SU-DHL-6 (cell line): ENCODE measurements at regions not wholly inside any gene's neighbourhood (a gene's known extent, or its start where the extent isn't known, plus 50 kb on each side); places are given as distances from the start of the nearest gene placed in this dataset.

Source experiments
- H2AFZ ChIP-seq: fragments of 200-600 bp; sonication (generic); 2 replicates; pipeline ENCODE4 v1.6.1; 2014; ENCODE audit warnings: low read depth, mild to moderate bottlenecking, moderate library complexity, mixed read lengths, antibody characterized with exemption, low read length; ENCODE audit not compliant: severe bottlenecking
- H3F3A ChIP-seq: fragments of 200-600 bp; shearing (Covaris generic); 2 replicates; pipeline ENCODE4 v1.6.0; 2016; ENCODE audit warnings: antibody characterized with exemption, mild to moderate bottlenecking; ENCODE audit not compliant: insufficient read depth
- H3K27ac ChIP-seq: fragments of 200-600 bp; sonication (generic); 2 replicates; pipeline ENCODE4 v1.5.1; 2016; ENCODE audit warnings: low read depth, mild to moderate bottlenecking, low read length, moderate library complexity, mixed read lengths
- H3K27me3 ChIP-seq: fragments of 200-600 bp; sonication (generic), shearing (Covaris generic); 2 replicates; pipeline ENCODE4 v1.6.0; 2014; ENCODE audit warnings: mild to moderate bottlenecking, low read length
- H3K36me3 ChIP-seq: fragments of 200-600 bp; sonication (generic); 2 replicates; pipeline ENCODE4 v1.6.1; 2014; ENCODE audit warnings: mild to moderate bottlenecking, low read length, mixed read lengths
- H3K4me2 ChIP-seq: fragments of 300-600, 200-600 bp; shearing (Covaris generic), sonication (generic); 2 replicates; pipeline ENCODE4 v1.6.0; 2014; ENCODE audit warnings: low read length, low read depth, mild to moderate bottlenecking; ENCODE audit not compliant: poor library complexity, severe bottlenecking
- H3K4me3 ChIP-seq: fragments of 200-600 bp; sonication (generic); 2 replicates; pipeline ENCODE4 v1.5.1; 2014; ENCODE audit warnings: antibody characterized with exemption, low read length, mild to moderate bottlenecking, mixed read lengths; ENCODE audit not compliant: insufficient read depth, poor library complexity, severe bottlenecking
- H3K79me2 ChIP-seq: fragments of 200-600 bp; sonication (generic); 2 replicates; pipeline ENCODE4 v1.6.1; 2014; ENCODE audit warnings: mild to moderate bottlenecking, low read length, moderate library complexity; ENCODE audit not compliant: insufficient read depth
- H3K9ac ChIP-seq: fragments of 200-600 bp; sonication (generic); 2 replicates; pipeline ENCODE4 v1.7.0; 2014; ENCODE audit warnings: mild to moderate bottlenecking, low read length
- H3K9me2 ChIP-seq: fragments of 200-600 bp; sonication (generic); replicated peaks from 2 replicates; pipeline ENCODE4 v1.6.1; 2014; ENCODE audit warnings: low read length; ENCODE audit not compliant: insufficient read depth
- H3K9me3 ChIP-seq: fragments of 200-600 bp; sonication (generic); 2 replicates; pipeline ENCODE4 v1.6.1; 2014; ENCODE audit warnings: low read length, mixed read lengths; ENCODE audit not compliant: insufficient read depth
- H4K20me1 ChIP-seq: fragments of 200-600 bp; sonication (generic); 2 replicates; pipeline ENCODE4 v1.6.1; 2014; ENCODE audit warnings: low read depth, mild to moderate bottlenecking, antibody characterized with exemption, low read length, moderate library complexity, mixed read lengths
- EZH2phosphoT487 ChIP-seq: fragments of 200-600 bp; sonication (generic), shearing (Covaris generic); conservative IDR thresholded peaks from 2 replicates; pipeline ENCODE4 v1.6.1; 2018; ENCODE audit warnings: mild to moderate bottlenecking, antibody characterized with exemption, low read length, moderate library complexity, mixed read lengths
- TF ChIP-seq, protein P1 (sequence below): fragments of 200-600 bp; sonication (generic); IDR thresholded peaks from one replicate; pipeline ENCODE4 v1.5.1; 2017; ENCODE audit warnings: antibody characterized with exemption, mild to moderate bottlenecking, low read length, moderate library complexity; ENCODE audit not compliant: insufficient read depth, poor library complexity, severe bottlenecking

DNA sequence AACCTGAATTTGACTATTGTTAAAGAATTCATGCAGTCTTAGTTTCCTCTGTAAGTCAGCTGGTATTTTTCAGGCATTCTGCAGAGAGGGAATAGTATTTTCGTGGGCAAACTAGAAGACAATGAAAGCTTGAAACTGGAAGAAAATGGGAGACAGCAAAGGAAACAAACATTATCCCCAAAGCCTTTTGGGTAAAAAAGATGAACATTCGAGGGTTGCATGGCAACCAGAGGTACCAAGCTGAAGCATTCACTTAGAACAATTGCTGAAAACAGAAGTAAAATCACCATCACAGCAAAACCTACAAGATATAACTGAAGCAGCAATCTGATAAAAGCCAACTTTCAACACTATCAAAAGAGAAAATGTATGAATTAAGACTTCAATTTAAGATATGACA is 233.7 kb downstream of the SCG2 start:
- no peak overlapping the region for H3K9ac ChIP-seq
- H3K36me3 ChIP-seq: no peaks in the 10 kb centered on the region
- H3K27me3 ChIP-seq: no peaks in the 10 kb centered on the region
- no peaks in the 10 kb centered on the region for H3K9me2 ChIP-seq
- H3K4me3 ChIP-seq: no peak overlapping the region
- no peak overlapping the region for H2AFZ ChIP-seq
- TF ChIP-seq, protein P1, sequence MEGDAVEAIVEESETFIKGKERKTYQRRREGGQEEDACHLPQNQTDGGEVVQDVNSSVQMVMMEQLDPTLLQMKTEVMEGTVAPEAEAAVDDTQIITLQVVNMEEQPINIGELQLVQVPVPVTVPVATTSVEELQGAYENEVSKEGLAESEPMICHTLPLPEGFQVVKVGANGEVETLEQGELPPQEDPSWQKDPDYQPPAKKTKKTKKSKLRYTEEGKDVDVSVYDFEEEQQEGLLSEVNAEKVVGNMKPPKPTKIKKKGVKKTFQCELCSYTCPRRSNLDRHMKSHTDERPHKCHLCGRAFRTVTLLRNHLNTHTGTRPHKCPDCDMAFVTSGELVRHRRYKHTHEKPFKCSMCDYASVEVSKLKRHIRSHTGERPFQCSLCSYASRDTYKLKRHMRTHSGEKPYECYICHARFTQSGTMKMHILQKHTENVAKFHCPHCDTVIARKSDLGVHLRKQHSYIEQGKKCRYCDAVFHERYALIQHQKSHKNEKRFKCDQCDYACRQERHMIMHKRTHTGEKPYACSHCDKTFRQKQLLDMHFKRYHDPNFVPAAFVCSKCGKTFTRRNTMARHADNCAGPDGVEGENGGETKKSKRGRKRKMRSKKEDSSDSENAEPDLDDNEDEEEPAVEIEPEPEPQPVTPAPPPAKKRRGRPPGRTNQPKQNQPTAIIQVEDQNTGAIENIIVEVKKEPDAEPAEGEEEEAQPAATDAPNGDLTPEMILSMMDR: no peak
- TF ChIP-seq EZH2phosphoT487: no peak
- H4K20me1 ChIP-seq: no peaks in the 10 kb centered on the region
- no peaks in the 10 kb centered on the region for H3K79me2 ChIP-seq
- H3F3A ChIP-seq: no peaks in the 10 kb centered on the region
- no peaks in the 10 kb centered on the region for H3K9me3 ChIP-seq
- no peak overlapping the region for H3K4me2 ChIP-seq
- H3K27ac ChIP-seq: no peak overlapping the region

DNA sequence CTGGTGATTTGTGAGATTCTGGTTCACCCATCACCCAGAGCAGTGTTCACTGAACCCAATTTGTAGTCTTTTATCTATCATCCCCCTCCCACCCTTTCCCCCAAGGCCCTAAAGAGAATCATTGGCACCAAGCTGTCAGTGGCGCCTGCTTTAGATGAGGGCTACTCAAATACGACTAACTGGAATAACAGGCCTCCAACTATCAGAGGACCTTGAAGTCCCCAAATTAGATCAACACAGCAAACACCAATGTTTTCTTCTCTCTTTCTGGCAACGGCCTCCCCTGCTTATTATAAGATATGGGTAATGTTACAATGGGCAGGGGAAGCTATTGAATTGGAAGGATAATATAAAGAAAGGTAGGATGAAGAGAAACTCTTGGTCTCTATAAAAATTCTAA is 232.3 kb downstream of the SCG2 start:
- no peak for TF ChIP-seq EZH2phosphoT487
- TF ChIP-seq, protein P1: no peak
- no peak overlapping the region for H2AFZ ChIP-seq
- no peaks in the 10 kb centered on the region for H3K36me3 ChIP-seq
- no peak overlapping the region for H3K9ac ChIP-seq
- H3K9me3 ChIP-seq: no peaks in the 10 kb centered on the region
- no peak overlapping the region for H3K4me2 ChIP-seq
- no peaks in the 10 kb centered on the region for H3K27me3 ChIP-seq
- H3F3A ChIP-seq: no peaks in the 10 kb centered on the region
- H3K4me3 ChIP-seq: no peak overlapping the region
- no peak overlapping the region for H3K27ac ChIP-seq
- H4K20me1 ChIP-seq: no peaks in the 10 kb centered on the region
- H3K9me2 ChIP-seq: no peaks in the 10 kb centered on the region
- no peaks in the 10 kb centered on the region for H3K79me2 ChIP-seq

DNA sequence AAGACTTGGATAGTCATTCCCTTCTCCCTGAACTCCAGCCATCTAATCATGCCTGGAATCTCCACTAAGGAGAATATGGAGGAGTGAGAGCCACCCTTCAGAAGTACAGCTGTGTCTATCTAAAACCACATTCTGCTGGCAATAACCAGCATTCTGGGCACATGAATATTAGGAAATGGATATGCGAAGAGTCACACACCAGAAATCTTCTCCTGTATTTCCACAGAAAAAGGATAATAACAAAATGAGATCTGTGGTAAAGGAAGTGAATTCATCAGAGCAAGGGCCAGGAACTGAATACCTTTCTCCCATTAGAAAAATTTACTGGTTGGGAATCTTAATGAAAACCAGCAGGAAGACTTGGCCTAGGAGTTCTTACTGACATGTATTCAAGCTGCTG is 218.8 kb downstream of the SCG2 start:
- Histone ChIP-seq H2AFZ (no peak overlapping the region), H3K27me3 (no peaks in the 10 kb centered on the region), H3K9ac (no peak overlapping the region), H3K79me2 (no peaks in the 10 kb centered on the region), H3K27ac (no peak overlapping the region), H4K20me1 (no peaks in the 10 kb centered on the region), H3K36me3 (no peaks in the 10 kb centered on the region), H3K4me2 (no peak overlapping the region), H3K4me3 (no peak overlapping the region), H3K9me2 (no peaks in the 10 kb centered on the region), H3K9me3 (no peaks in the 10 kb centered on the region), H3F3A (no peaks in the 10 kb centered on the region)
- no peak for TF ChIP-seq EZH2phosphoT487
- TF ChIP-seq, protein P1: no peak

DNA sequence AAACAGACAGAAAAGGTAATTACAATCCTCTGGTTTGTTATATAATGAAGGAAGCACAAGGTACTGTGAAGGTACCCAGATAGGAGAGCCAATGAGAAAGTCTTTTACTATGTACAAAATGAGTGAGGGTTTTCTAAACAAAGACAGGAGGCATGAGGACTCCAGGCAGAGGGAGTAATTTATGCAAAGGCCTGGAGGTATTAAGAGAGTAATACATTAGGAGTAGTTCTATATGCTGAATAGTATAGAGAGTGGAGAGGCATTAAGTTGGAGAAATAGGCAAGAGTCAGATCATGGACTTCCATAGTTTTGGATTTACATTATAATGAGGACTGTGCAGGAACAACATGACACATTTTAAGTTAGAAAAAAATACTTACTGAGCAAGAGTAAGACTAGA is 216.0 kb downstream of the SCG2 start:
- TF ChIP-seq EZH2phosphoT487: no peak
- TF ChIP-seq, protein P1: no peak
- H3K27me3 ChIP-seq: no peaks in the 10 kb centered on the region
- no peaks in the 10 kb centered on the region for H3K79me2 ChIP-seq
- H3F3A ChIP-seq: no peaks in the 10 kb centered on the region
- H3K36me3 ChIP-seq: no peaks in the 10 kb centered on the region
- H3K4me3 ChIP-seq: no peak overlapping the region
- no peaks in the 10 kb centered on the region for H4K20me1 ChIP-seq
- H3K27ac ChIP-seq: no peak overlapping the region
- H3K9me3 ChIP-seq: no peaks in the 10 kb centered on the region
- H3K9me2 ChIP-seq: no peaks in the 10 kb centered on the region
- H2AFZ ChIP-seq: no peak overlapping the region
- no peak overlapping the region for H3K9ac ChIP-seq
- no peak overlapping the region for H3K4me2 ChIP-seq
